Endodermal cell (in vitro differentiated cells): ENCODE measurements at regions not wholly inside any gene's neighbourhood (a gene's known extent, or its start where the extent isn't known, plus 50 kb on each side); places are given as distances from the start of the nearest gene placed in this dataset.
"Not testable (repeated sequence)": the region's sequence is repeated elsewhere in the genome, so short reads cannot be mapped to it uniquely, and the experiment has no call there.

Experiments used
- DNase-seq: peaks from one replicate; pipeline ENCODE4 v3.0.0-alpha.2; 2017
- H3K27ac ChIP-seq: 2 replicates; pipeline ENCODE4 v1.5.1; 2013; ENCODE audit warnings: mild to moderate bottlenecking, low read depth, low read length, moderate library complexity
- H3K27me3 ChIP-seq: 2 replicates; pipeline ENCODE4 v1.6.1; 2013; ENCODE audit warnings: mild to moderate bottlenecking, low read length, moderate library complexity; ENCODE audit not compliant: insufficient read depth, control insufficient read depth, poor library complexity, severe bottlenecking
- H3K36me3 ChIP-seq: 2 replicates; pipeline ENCODE4 v1.7.0; 2013; ENCODE audit warnings: mild to moderate bottlenecking, low read length, moderate library complexity; ENCODE audit not compliant: control insufficient read depth, insufficient read depth
- H3K4me1 ChIP-seq: one replicate; pipeline ENCODE4 v1.7.0; 2013; ENCODE audit warnings: low read length; ENCODE audit not compliant: control insufficient read depth, insufficient read depth
- H3K4me3 ChIP-seq: 2 replicates; pipeline ENCODE4 v1.5.1; 2013; ENCODE audit warnings: mild to moderate bottlenecking, low read length, moderate library complexity
- H3K9ac ChIP-seq: 2 replicates; pipeline ENCODE4 v1.6.1; 2013; ENCODE audit warnings: mild to moderate bottlenecking, low read length, moderate library complexity; ENCODE audit not compliant: poor library complexity, severe bottlenecking; ENCODE audit errors: extremely low read depth
- H3K9me3 ChIP-seq: 2 replicates; pipeline ENCODE4 v1.6.1; 2013; ENCODE audit warnings: mild to moderate bottlenecking, low read length, moderate library complexity; ENCODE audit not compliant: control insufficient read depth
- H3K27ac Mint-ChIP-seq: 2 replicates; pipeline ENCODE4 v1.8.0; 2020; ENCODE audit warnings: mixed read lengths
- H3K27me3 Mint-ChIP-seq: 2 replicates; pipeline ENCODE4 v1.8.0; 2021; ENCODE audit warnings: mild to moderate bottlenecking, mixed read lengths; ENCODE audit not compliant: insufficient read depth
- H3K36me3 Mint-ChIP-seq: 2 replicates; pipeline ENCODE4 v1.8.0; 2020; ENCODE audit warnings: low read depth, mixed read lengths
- H3K4me1 Mint-ChIP-seq: 2 replicates; pipeline ENCODE4 v1.8.0; 2020; ENCODE audit warnings: mixed read lengths
- H3K4me3 Mint-ChIP-seq: 2 replicates; pipeline ENCODE4 v1.8.0; 2020; ENCODE audit warnings: mild to moderate bottlenecking, moderate library complexity, mixed read lengths
- H3K9me3 Mint-ChIP-seq: 2 replicates; pipeline ENCODE4 v1.8.0; 2020; ENCODE audit warnings: mild to moderate bottlenecking, mixed read lengths
- WGBS, 2 experiments: methylation state at CpG; one replicate each; pipeline versions ENCODE4 v1.1.5 to v1.1.7; 2013; ENCODE audit warnings: missing lambda C conversion rate in 2 of 2, mixed read lengths in 1 of 2; ENCODE audit not compliant: insufficient coverage in 1 of 2, insufficient read length in 1 of 2; 5-methylcytosine and 5-hydroxymethylcytosine counted together

DNA sequence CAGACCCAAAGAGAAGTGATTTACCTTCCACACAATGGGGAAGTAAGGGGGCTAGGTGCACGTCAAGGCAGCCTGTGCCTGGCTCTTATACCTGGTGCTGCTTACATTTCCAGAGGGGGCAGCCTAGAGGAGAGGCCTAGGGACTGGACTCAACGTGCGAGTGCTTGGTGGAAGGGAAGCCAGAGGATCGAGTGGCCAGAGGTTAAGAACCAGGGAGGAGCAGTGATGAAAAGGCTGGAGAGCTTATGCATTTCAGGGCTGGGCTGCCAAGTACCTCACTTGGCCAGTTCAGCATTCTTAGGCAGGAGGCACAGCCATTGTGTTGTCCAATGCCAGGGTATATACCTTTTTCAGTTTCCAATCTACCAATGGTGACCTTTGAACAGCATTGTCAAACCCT is 77.4 kb downstream of the LAT start:
- WGBS, 2 experiments, result no CpG with 5 or more reads among the region's 4 CpGs
- H3K4me3 Mint-ChIP-seq, result not testable (repeated sequence)

DNA sequence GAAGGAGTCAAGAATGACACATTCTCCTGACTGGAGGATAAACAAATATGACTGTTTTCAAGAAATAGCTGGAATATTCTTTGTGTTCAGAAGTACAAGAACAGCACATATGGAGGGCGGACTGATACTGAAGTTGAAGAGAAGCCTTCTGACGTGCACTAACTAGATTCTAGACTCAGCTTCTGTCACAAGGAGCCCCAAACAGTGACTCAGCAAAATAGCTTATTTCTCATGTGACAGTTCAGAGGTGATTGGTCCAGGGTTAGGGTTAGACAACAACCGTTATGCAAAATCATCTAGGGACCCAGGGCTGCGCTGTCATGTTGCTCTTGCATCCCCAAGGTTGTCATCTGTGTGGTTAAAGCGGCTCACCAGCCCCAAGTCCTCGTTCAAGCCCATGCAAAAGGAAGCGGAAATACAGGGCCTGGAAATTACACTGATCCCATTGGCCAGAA is 76.6 kb downstream of the LAT start:
- H3K27ac ChIP-seq, H3K36me3 ChIP-seq, H3K9me3 Mint-ChIP-seq, DNase-seq, H3K4me3 Mint-ChIP-seq, H3K4me3 ChIP-seq, H3K9ac ChIP-seq, H3K9me3 ChIP-seq, H3K4me1 Mint-ChIP-seq, H3K27me3 Mint-ChIP-seq, H3K27me3 ChIP-seq, H3K36me3 Mint-ChIP-seq, H3K4me1 ChIP-seq, H3K27ac Mint-ChIP-seq: not testable (repeated sequence)
- WGBS, 2 experiments, result 61% methylated on average over 3 of the region's 7 CpGs; no CpG with 5 or more reads in 1 of the 2 experiments

More for the DNA sequence above, 77.4 kb downstream of the LAT start:
- not testable (repeated sequence) for H3K27me3 ChIP-seq, H3K27me3 Mint-ChIP-seq, H3K36me3 ChIP-seq, DNase-seq, H3K27ac ChIP-seq, H3K4me3 ChIP-seq, H3K9me3 ChIP-seq, H3K9me3 Mint-ChIP-seq, H3K4me1 Mint-ChIP-seq, H3K36me3 Mint-ChIP-seq, H3K4me1 ChIP-seq, H3K27ac Mint-ChIP-seq, H3K9ac ChIP-seq

DNA sequence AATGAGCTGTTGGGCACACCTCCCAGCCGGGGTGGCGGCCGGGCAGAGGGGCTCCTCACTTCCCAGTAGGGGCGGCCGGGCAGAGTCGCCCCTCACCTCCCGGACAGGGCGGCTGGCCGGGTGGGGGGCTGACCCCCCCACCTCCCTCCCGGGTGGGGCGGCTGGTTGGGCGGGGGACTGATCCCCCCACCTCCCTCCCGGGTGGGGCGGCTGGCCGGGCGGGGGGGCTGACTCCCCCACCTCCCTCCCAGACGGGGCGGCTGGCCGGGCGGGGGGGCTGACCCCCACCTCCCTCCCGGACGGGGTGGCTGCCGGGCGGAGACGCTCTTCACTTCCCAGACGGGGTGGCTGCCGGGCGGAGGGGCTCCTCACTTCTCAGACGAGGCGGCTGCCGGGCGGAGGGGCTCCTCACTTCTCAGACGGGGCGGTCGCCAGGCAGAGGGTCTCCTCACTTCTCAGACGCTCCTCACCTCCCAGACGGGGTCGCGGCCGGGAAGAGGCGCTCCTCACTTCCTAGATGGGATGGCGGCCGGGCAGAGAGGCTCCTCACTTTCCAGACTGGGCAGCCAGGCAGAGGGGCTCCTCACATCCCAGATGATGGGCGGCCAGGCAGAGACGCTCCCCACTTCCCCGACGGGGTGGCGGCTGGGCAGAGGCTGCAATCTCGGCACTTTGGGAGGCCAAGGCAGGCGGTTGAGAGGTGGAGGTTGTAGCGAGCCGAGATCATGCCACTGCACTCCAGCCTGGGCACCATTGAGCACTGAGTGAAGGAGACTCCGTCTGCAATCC is 75.4 kb downstream of the LAT start:
- not testable (repeated sequence) for H3K27ac ChIP-seq, DNase-seq, H3K27me3 Mint-ChIP-seq, H3K4me1 ChIP-seq, H3K36me3 Mint-ChIP-seq, H3K36me3 ChIP-seq, H3K9ac ChIP-seq, H3K4me3 ChIP-seq, H3K27me3 ChIP-seq, H3K27ac Mint-ChIP-seq, H3K4me3 Mint-ChIP-seq, H3K9me3 ChIP-seq, H3K9me3 Mint-ChIP-seq, H3K4me1 Mint-ChIP-seq
- 95% methylated on average over 14 of the region's 53 CpGs; no CpG with 5 or more reads in 1 of the 2 experiments for WGBS, 2 experiments

DNA sequence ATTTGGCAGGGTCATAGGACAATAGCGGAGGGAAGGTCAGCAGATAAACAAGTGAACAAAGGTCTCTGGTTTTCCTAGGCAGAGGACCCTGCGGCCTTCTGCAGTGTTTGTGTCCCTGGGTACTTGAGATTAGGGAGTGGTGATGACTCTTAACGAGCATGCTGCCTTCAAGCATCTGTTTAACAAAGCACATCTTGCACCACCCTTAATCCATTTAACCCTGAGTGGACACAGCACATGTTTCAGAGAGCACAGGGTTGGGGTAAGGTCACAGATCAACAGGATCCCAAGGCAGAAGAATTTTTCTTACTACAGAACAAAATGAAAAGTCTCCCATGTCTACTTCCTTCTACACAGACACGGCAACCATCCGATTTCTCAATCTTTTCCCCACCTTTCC is 74.7 kb downstream of the LAT start:
- not testable (repeated sequence) for H3K36me3 ChIP-seq, H3K36me3 Mint-ChIP-seq, H3K4me3 Mint-ChIP-seq, H3K9ac ChIP-seq, DNase-seq, H3K27me3 ChIP-seq, H3K27ac ChIP-seq, H3K9me3 Mint-ChIP-seq, H3K4me1 Mint-ChIP-seq, H3K4me3 ChIP-seq, H3K9me3 ChIP-seq, H3K27ac Mint-ChIP-seq, H3K27me3 Mint-ChIP-seq, H3K4me1 ChIP-seq
- no CpG with 5 or more reads among the region's 5 CpGs for WGBS, 2 experiments
